ENCODE measurements at regions not wholly inside any gene's neighbourhood (a gene's known extent, or its start where the extent isn't known, plus 50 kb on each side); places are given as distances from the start of the nearest gene placed in this dataset.
"Not testable (repeated sequence)": the region's sequence is repeated elsewhere in the genome, so short reads cannot be mapped to it uniquely, and the experiment has no call there.

GRCh38 chr2:153420394-153420793 lies 58.2 kb downstream of the RPRM start:
- Histone ChIP-seq H3K4me1 (ENCODE audit: control insufficient read depth, insufficient read depth, low read length, poor library complexity, severe bottlenecking) (no peaks in the 10 kb centered on the region), H3K4me3 (ENCODE audit: low read depth, low read length) (no peak overlapping the region), H3K9me3 (ENCODE audit: control insufficient read depth in 2 of 2, low read length in 2 of 2) (no peaks in the 10 kb centered on the region), H3K36me3 (ENCODE audit: control insufficient read depth, insufficient read depth, low read length) (no peaks in the 10 kb centered on the region), H3K27ac (ENCODE audit: insufficient read depth, low read length, poor library complexity, severe bottlenecking) (no peak overlapping the region), H3K27me3 (ENCODE audit: control insufficient read depth, insufficient read depth, low read length) (no peaks in the 10 kb centered on the region)
- no peaks in the 10 kb centered on the region for H3K36me3 Mint-ChIP-seq
- no peaks in the 10 kb centered on the region for H3K9me3 Mint-ChIP-seq
- no peak overlapping the region for H3K27ac Mint-ChIP-seq
- ATAC-seq (ENCODE audit: low read depth in 2 of 2) (no peak), DNase-seq (no peak)
- H3K4me3 Mint-ChIP-seq = no peak overlapping the region
- no peaks in the 10 kb centered on the region for H3K4me1 Mint-ChIP-seq
- no peaks in the 10 kb centered on the region for H3K27me3 Mint-ChIP-seq

- no peak overlapping the region for H3K4me3 ChIP-seq (ENCODE audit: low read depth, low read length)
- H3K36me3 ChIP-seq (ENCODE audit: control insufficient read depth, insufficient read depth, low read length) = no peaks in the 10 kb centered on the region
- H3K27me3 ChIP-seq (ENCODE audit: control insufficient read depth, insufficient read depth, low read length) = no peaks in the 10 kb centered on the region
- DNase-seq (no peak), ATAC-seq (ENCODE audit: low read depth in 2 of 2) (no peak)
- no peaks in the 10 kb centered on the region for H3K36me3 Mint-ChIP-seq
- no peaks in the 10 kb centered on the region for H3K4me1 ChIP-seq (ENCODE audit: control insufficient read depth, insufficient read depth, low read length, poor library complexity, severe bottlenecking)
- no peaks in the 10 kb centered on the region for H3K4me1 Mint-ChIP-seq
- no peaks in the 10 kb centered on the region for H3K9me3 ChIP-seq (ENCODE audit: control insufficient read depth in 2 of 2, low read length in 2 of 2)
- H3K27ac Mint-ChIP-seq = no peak overlapping the region
- no peaks in the 10 kb centered on the region for H3K9me3 Mint-ChIP-seq
- H3K27ac ChIP-seq (ENCODE audit: insufficient read depth, low read length, poor library complexity, severe bottlenecking) = no peak overlapping the region
- H3K27me3 Mint-ChIP-seq = no peaks in the 10 kb centered on the region
- no peak overlapping the region for H3K4me3 Mint-ChIP-seq
These were observed 61.5 kb downstream of the RPRM start for GRCh38 chr2:153417077-153417476.

- H3K27ac ChIP-seq (ENCODE audit: insufficient read depth, low read length, poor library complexity, severe bottlenecking) = no peak overlapping the region
- no peaks in the 10 kb centered on the region for H3K36me3 ChIP-seq (ENCODE audit: control insufficient read depth, insufficient read depth, low read length)
- no peaks in the 10 kb centered on the region for H3K36me3 Mint-ChIP-seq
- ATAC-seq (ENCODE audit: low read depth in 2 of 2) (no peak), DNase-seq (no peak)
- no peaks in the 10 kb centered on the region for H3K9me3 ChIP-seq (ENCODE audit: control insufficient read depth in 2 of 2, low read length in 2 of 2)
- no peak overlapping the region for H3K4me3 Mint-ChIP-seq
- H3K4me1 ChIP-seq (ENCODE audit: control insufficient read depth, insufficient read depth, low read length, poor library complexity, severe bottlenecking) = no peaks in the 10 kb centered on the region
- peaks cover 0 to 1% (median 0%) of the 10 kb centered on the region in 7 donors for H3K9me3 Mint-ChIP-seq
- H3K27me3 Mint-ChIP-seq = no peaks in the 10 kb centered on the region
- no peaks in the 10 kb centered on the region for H3K4me1 Mint-ChIP-seq
- no peak overlapping the region for H3K4me3 ChIP-seq (ENCODE audit: low read depth, low read length)
- H3K27ac Mint-ChIP-seq = no peak overlapping the region
- no peaks in the 10 kb centered on the region for H3K27me3 ChIP-seq (ENCODE audit: control insufficient read depth, insufficient read depth, low read length)
These were observed 62.5 kb downstream of the RPRM start for GRCh38 chr2:153416071-153416470.

GRCh38 chr2:153408710-153409385 lies 69.7 kb downstream of the RPRM start:
- no peaks in the 10 kb centered on the region for H3K27me3 ChIP-seq (ENCODE audit: control insufficient read depth, insufficient read depth, low read length)
- no peaks in the 10 kb centered on the region for H3K4me1 ChIP-seq (ENCODE audit: control insufficient read depth, insufficient read depth, low read length, poor library complexity, severe bottlenecking)
- Mint-ChIP-seq H3K27me3 (no peaks in the 10 kb centered on the region), H3K27ac (no peak overlapping the region), H3K4me3 (no peak overlapping the region), H3K4me1 (no peaks in the 10 kb centered on the region), H3K9me3 (peaks cover 0 to 3% (median 0%) of the 10 kb centered on the region in 7 donors), H3K36me3 (no peaks in the 10 kb centered on the region)
- DNase-seq = no peak
- no peaks in the 10 kb centered on the region for H3K9me3 ChIP-seq (ENCODE audit: control insufficient read depth in 2 of 2, low read length in 2 of 2)
- no peak overlapping the region for H3K4me3 ChIP-seq (ENCODE audit: low read depth, low read length)
- H3K36me3 ChIP-seq (ENCODE audit: control insufficient read depth, insufficient read depth, low read length) = no peaks in the 10 kb centered on the region
- no peak for ATAC-seq (ENCODE audit: low read depth in 2 of 2)
- no peak overlapping the region for H3K27ac ChIP-seq (ENCODE audit: insufficient read depth, low read length, poor library complexity, severe bottlenecking)

GRCh38 chr2:153405196-153405595 lies 73.4 kb downstream of the RPRM start:
- H3K27me3 ChIP-seq (ENCODE audit: control insufficient read depth, insufficient read depth, low read length) = no peaks in the 10 kb centered on the region
- Mint-ChIP-seq H3K4me3 (no peak overlapping the region), H3K36me3 (no peaks in the 10 kb centered on the region), H3K27me3 (no peaks in the 10 kb centered on the region), H3K27ac (no peak overlapping the region), H3K4me1 (no peaks in the 10 kb centered on the region), H3K9me3 (peaks cover 0 to 5% (median 0%) of the 10 kb centered on the region in 7 donors)
- no peaks in the 10 kb centered on the region for H3K4me1 ChIP-seq (ENCODE audit: control insufficient read depth, insufficient read depth, low read length, poor library complexity, severe bottlenecking)
- no peak overlapping the region for H3K4me3 ChIP-seq (ENCODE audit: low read depth, low read length)
- no peaks in the 10 kb centered on the region for H3K36me3 ChIP-seq (ENCODE audit: control insufficient read depth, insufficient read depth, low read length)
- H3K9me3 ChIP-seq (ENCODE audit: control insufficient read depth in 2 of 2, low read length in 2 of 2) = no peaks in the 10 kb centered on the region
- H3K27ac ChIP-seq (ENCODE audit: insufficient read depth, low read length, poor library complexity, severe bottlenecking) = no peak overlapping the region
- DNase-seq (no peak), ATAC-seq (ENCODE audit: low read depth in 2 of 2) (no peak)

- H3K4me1 Mint-ChIP-seq = no peaks in the 10 kb centered on the region
- H3K9me3 Mint-ChIP-seq = peaks cover 0 to 5% (median 0%) of the 10 kb centered on the region in 7 donors
- no peak overlapping the region for H3K27ac ChIP-seq (ENCODE audit: insufficient read depth, low read length, poor library complexity, severe bottlenecking)
- no peak overlapping the region for H3K4me3 ChIP-seq (ENCODE audit: low read depth, low read length)
- H3K4me1 ChIP-seq (ENCODE audit: control insufficient read depth, insufficient read depth, low read length, poor library complexity, severe bottlenecking) = no peaks in the 10 kb centered on the region
- no peak for ATAC-seq (ENCODE audit: low read depth in 2 of 2)
- H3K36me3 Mint-ChIP-seq = no peaks in the 10 kb centered on the region
- H3K27me3 ChIP-seq (ENCODE audit: control insufficient read depth, insufficient read depth, low read length) = no peaks in the 10 kb centered on the region
- no peak overlapping the region for H3K27ac Mint-ChIP-seq
- H3K27me3 Mint-ChIP-seq = no peaks in the 10 kb centered on the region
- H3K4me3 Mint-ChIP-seq = no peak overlapping the region
- H3K36me3 ChIP-seq (ENCODE audit: control insufficient read depth, insufficient read depth, low read length) = no peaks in the 10 kb centered on the region
- no peaks in the 10 kb centered on the region for H3K9me3 ChIP-seq (ENCODE audit: control insufficient read depth in 2 of 2, low read length in 2 of 2)
- no peak for DNase-seq
These were observed 73.8 kb downstream of the RPRM start for GRCh38 chr2:153404792-153405191.

GRCh38 chr2:153403940-153404339 lies 74.6 kb downstream of the RPRM start:
- H3K27me3 Mint-ChIP-seq = no peaks in the 10 kb centered on the region
- no peaks in the 10 kb centered on the region for H3K9me3 ChIP-seq (ENCODE audit: control insufficient read depth in 2 of 2, low read length in 2 of 2)
- H3K27me3 ChIP-seq (ENCODE audit: control insufficient read depth, insufficient read depth, low read length) = no peaks in the 10 kb centered on the region
- H3K4me1 Mint-ChIP-seq = no peaks in the 10 kb centered on the region
- peaks cover 0 to 5% (median 0%) of the 10 kb centered on the region in 7 donors for H3K9me3 Mint-ChIP-seq
- H3K4me3 ChIP-seq (ENCODE audit: low read depth, low read length) = no peak overlapping the region
- no peaks in the 10 kb centered on the region for H3K36me3 Mint-ChIP-seq
- no peak overlapping the region for H3K27ac Mint-ChIP-seq
- no peak overlapping the region for H3K4me3 Mint-ChIP-seq
- no peak overlapping the region for H3K27ac ChIP-seq (ENCODE audit: insufficient read depth, low read length, poor library complexity, severe bottlenecking)
- no peak for ATAC-seq (ENCODE audit: low read depth in 2 of 2)
- no peaks in the 10 kb centered on the region for H3K4me1 ChIP-seq (ENCODE audit: control insufficient read depth, insufficient read depth, low read length, poor library complexity, severe bottlenecking)
- H3K36me3 ChIP-seq (ENCODE audit: control insufficient read depth, insufficient read depth, low read length) = no peaks in the 10 kb centered on the region
- DNase-seq = no peak

GRCh38 chr2:153403352-153403751 lies 75.2 kb downstream of the RPRM start:
- DNase-seq; H3K27me3 ChIP-seq (ENCODE audit: control insufficient read depth, insufficient read depth, low read length); H3K36me3 ChIP-seq (ENCODE audit: control insufficient read depth, insufficient read depth, low read length); H3K27ac ChIP-seq (ENCODE audit: insufficient read depth, low read length, poor library complexity, severe bottlenecking); H3K9me3 Mint-ChIP-seq; H3K27ac Mint-ChIP-seq; H3K4me3 Mint-ChIP-seq; H3K4me3 ChIP-seq (ENCODE audit: low read depth, low read length); ATAC-seq (ENCODE audit: low read depth in 2 of 2); H3K4me1 Mint-ChIP-seq; H3K4me1 ChIP-seq (ENCODE audit: control insufficient read depth, insufficient read depth, low read length, poor library complexity, severe bottlenecking); H3K36me3 Mint-ChIP-seq; H3K9me3 ChIP-seq (ENCODE audit: control insufficient read depth in 2 of 2, low read length in 2 of 2); H3K27me3 Mint-ChIP-seq: not testable (repeated sequence)

Data from CD4-positive, CD25-positive, alpha-beta regulatory T cell (primary cell).